HG03097 (cell line): ENCODE measurements at regions not wholly inside any gene's neighbourhood (a gene's known extent, or its start where the extent isn't known, plus 50 kb on each side); places are given as distances from the start of the nearest gene placed in this dataset.

Experiments used
- ATAC-seq: cut with Tn5 transposase; IDR thresholded peaks from one replicate; pipeline ENCODE4 v1.9.1; 2021; ENCODE audit not compliant: unreplicated experiment, low FRiP score

GRCh38 chr7:136807598-136807997 lies 60.9 kb upstream of the CHRM2 start:
- no peak for ATAC-seq

GRCh38 chr7:136803028-136803427 lies 65.4 kb upstream of the CHRM2 start:
- no peak for ATAC-seq

GRCh38 chr7:136783934-136784333 lies 84.5 kb upstream of the CHRM2 start:
- ATAC-seq = no peak

GRCh38 chr7:136741941-136742340 lies 126.5 kb upstream of the CHRM2 start:
- no peak for ATAC-seq

GRCh38 chr7:136728945-136729344 lies 139.5 kb upstream of the CHRM2 start:
- ATAC-seq = no peak

GRCh38 chr7:136726460-136726859 lies 142.0 kb upstream of the CHRM2 start:
- no peak for ATAC-seq

- no peak for ATAC-seq
These were observed 150.4 kb upstream of the CHRM2 start for GRCh38 chr7:136717910-136718557.

- ATAC-seq = no peak
These were observed 154.4 kb upstream of the CHRM2 start for GRCh38 chr7:136714062-136714461.

- no peak for ATAC-seq
These were observed 157.7 kb upstream of the CHRM2 start for GRCh38 chr7:136710751-136711150.

GRCh38 chr7:136709876-136710275 lies 158.6 kb upstream of the CHRM2 start:
- ATAC-seq = no peak

- ATAC-seq = no peak
These were observed 165.5 kb upstream of the CHRM2 start for GRCh38 chr7:136702913-136703312.

- ATAC-seq = no peak
These were observed 169.5 kb upstream of the CHRM2 start for GRCh38 chr7:136698977-136699376.

GRCh38 chr7:136698231-136698630 lies 170.2 kb upstream of the CHRM2 start:
- ATAC-seq = no peak

- ATAC-seq = no peak
These were observed 171.2 kb upstream of the CHRM2 start for GRCh38 chr7:136697271-136697670.

GRCh38 chr7:136693166-136694119 lies 175.0 kb upstream of the CHRM2 start:
- ATAC-seq = no peak

- no peak for ATAC-seq
These were observed 176.2 kb upstream of the CHRM2 start for GRCh38 chr7:136692221-136692620.

- ATAC-seq = no peak
These were observed 179.9 kb upstream of the CHRM2 start for GRCh38 chr7:136688601-136689000.

GRCh38 chr7:136687693-136688322 lies 180.6 kb upstream of the CHRM2 start:
- ATAC-seq = no peak

GRCh38 chr7:136685501-136686173 lies 182.8 kb upstream of the CHRM2 start:
- ATAC-seq = no peak

GRCh38 chr7:136677471-136678365 lies 190.7 kb upstream of the CHRM2 start:
- no peak for ATAC-seq
